H9 (cell line): ENCODE measurements at regions not wholly inside any gene's neighbourhood (a gene's known extent, or its start where the extent isn't known, plus 50 kb on each side); places are given as distances from the start of the nearest gene placed in this dataset.

Experiments
- DNase-seq: peaks from one replicate; pipeline ENCODE4 v3.0.0-alpha.2; 2017
- H2AFZ ChIP-seq: one replicate; pipeline ENCODE4 v1.6.1; 2013; ENCODE audit warnings: mild to moderate bottlenecking, low read length, control low read depth, moderate library complexity
- H2AK5ac ChIP-seq: 2 replicates; pipeline ENCODE4 v1.6.1; 2013; ENCODE audit warnings: low read length, control low read depth, mixed read lengths; ENCODE audit not compliant: insufficient read length
- H2BK120ac ChIP-seq: one replicate; pipeline ENCODE4 v1.6.1; 2013; ENCODE audit warnings: low read depth, mild to moderate bottlenecking, low read length, control low read depth, inconsistent platforms; ENCODE audit not compliant: poor library complexity, severe bottlenecking
- H2BK12ac ChIP-seq: 2 replicates; pipeline ENCODE4 v1.6.1; 2013; ENCODE audit warnings: low read length, control low read depth, mixed read lengths, low read depth; ENCODE audit not compliant: insufficient read length
- H2BK15ac ChIP-seq: 2 replicates; pipeline ENCODE4 v1.6.1; 2013; ENCODE audit warnings: low read depth, low read length, control low read depth
- H2BK20ac ChIP-seq: one replicate; pipeline ENCODE4 v1.6.1; 2013; ENCODE audit warnings: low read depth, mild to moderate bottlenecking, low read length, control low read depth, inconsistent platforms; ENCODE audit not compliant: poor library complexity, severe bottlenecking
- H2BK5ac ChIP-seq: 2 replicates; pipeline ENCODE4 v1.6.1; 2013; ENCODE audit warnings: low read length, control low read depth, mixed read lengths; ENCODE audit not compliant: insufficient read length
- H3K14ac ChIP-seq: 2 replicates; pipeline ENCODE4 v1.6.1; 2013; ENCODE audit warnings: low read length, control low read depth; ENCODE audit not compliant: insufficient read depth
- H3K18ac ChIP-seq: 2 replicates; pipeline ENCODE4 v1.6.1; 2013; ENCODE audit warnings: low read depth, mild to moderate bottlenecking, mixed read lengths, low read length, control low read depth; ENCODE audit not compliant: insufficient read length
- H3K23ac ChIP-seq: 2 replicates; pipeline ENCODE4 v1.6.1; 2013; ENCODE audit warnings: low read length, control low read depth, mixed read lengths, low read depth; ENCODE audit not compliant: insufficient read length
- H3K23me2 ChIP-seq: 2 replicates; pipeline ENCODE4 v1.6.1; 2013; ENCODE audit warnings: low read depth, mild to moderate bottlenecking, mixed read lengths, low read length, control low read depth; ENCODE audit not compliant: insufficient read length, poor library complexity, severe bottlenecking
- H3K27ac ChIP-seq: 2 replicates; pipeline ENCODE4 v1.5.1; 2013; ENCODE audit warnings: low read length, control low read depth, mixed read lengths, low read depth; ENCODE audit not compliant: insufficient read length
- H3K27me3 ChIP-seq: 2 replicates; pipeline ENCODE4 v1.6.1; 2013; ENCODE audit warnings: low read length, control low read depth, inconsistent platforms; ENCODE audit not compliant: insufficient read depth
- H3K4ac ChIP-seq: 2 replicates; pipeline ENCODE4 v1.6.1; 2013; ENCODE audit warnings: low read depth, mild to moderate bottlenecking, control low read depth, inconsistent platforms, low read length, moderate library complexity
- H3K4me1 ChIP-seq: 2 replicates; pipeline ENCODE4 v1.6.1; 2013; ENCODE audit warnings: low read length, control low read depth, inconsistent platforms; ENCODE audit not compliant: insufficient read depth
- H3K4me2 ChIP-seq: 2 replicates; pipeline ENCODE4 v1.6.1; 2013; ENCODE audit warnings: low read length, control low read depth, mixed read lengths; ENCODE audit not compliant: insufficient read length, insufficient read depth
- H3K56ac ChIP-seq: 2 replicates; pipeline ENCODE4 v1.6.1; 2013; ENCODE audit warnings: low read depth, mild to moderate bottlenecking, mixed read lengths, low read length, control low read depth; ENCODE audit not compliant: insufficient read length
- H3K79me1 ChIP-seq: 2 replicates; pipeline ENCODE4 v1.6.1; 2013; ENCODE audit warnings: low read depth, mild to moderate bottlenecking, moderate library complexity, low read length, control low read depth, inconsistent platforms; ENCODE audit not compliant: insufficient read depth, poor library complexity, severe bottlenecking
- H3K79me2 ChIP-seq: 2 replicates; pipeline ENCODE4 v1.6.1; 2013; ENCODE audit warnings: low read length, control low read depth, inconsistent platforms; ENCODE audit not compliant: insufficient read depth
- H3K9ac ChIP-seq: 2 replicates; pipeline ENCODE4 v1.6.1; 2013; ENCODE audit warnings: low read length, control low read depth, mixed read lengths; ENCODE audit not compliant: insufficient read length; ENCODE audit errors: extremely low read depth
- H3K9me3 ChIP-seq: one replicate; pipeline ENCODE4 v1.6.1; 2013; ENCODE audit warnings: low read depth, low read length, inconsistent platforms; ENCODE audit not compliant: control insufficient read depth
- H3T11ph ChIP-seq: one replicate; pipeline ENCODE4 v1.6.1; 2013; ENCODE audit warnings: mild to moderate bottlenecking, low read length, control low read depth, inconsistent platforms
- H4K20me1 ChIP-seq: one replicate; pipeline ENCODE4 v1.6.1; 2013; ENCODE audit not compliant: control insufficient read depth, insufficient read length, insufficient read depth
- H4K5ac ChIP-seq: 2 replicates; pipeline ENCODE4 v1.6.1; 2013; ENCODE audit warnings: low read depth, mild to moderate bottlenecking, mixed read lengths, low read length, control low read depth; ENCODE audit not compliant: insufficient read length
- H4K8ac ChIP-seq: replicated peaks from 2 replicates; pipeline ENCODE4 v1.6.1; 2013; ENCODE audit warnings: low read length, control low read depth, mixed read lengths, low read depth; ENCODE audit not compliant: insufficient read length
- H4K91ac ChIP-seq: 2 replicates; pipeline ENCODE4 v1.6.1; 2013; ENCODE audit warnings: low read depth, mild to moderate bottlenecking, moderate library complexity, mixed read lengths, low read length, control low read depth; ENCODE audit not compliant: insufficient read length
- H3K27ac Mint-ChIP-seq, 3 experiments: 2 replicates in 2 of 3; 3 replicates in 1 of 3; pipeline ENCODE4 v1.8.0; 2020 to 2021; ENCODE audit warnings: mixed read lengths in 3 of 3, mild to moderate bottlenecking in 1 of 3, moderate library complexity in 1 of 3
- H3K27me3 Mint-ChIP-seq: 2 replicates; pipeline ENCODE4 v1.8.0; 2021; ENCODE audit warnings: low read depth, mild to moderate bottlenecking, moderate library complexity, mixed read lengths
- H3K36me3 Mint-ChIP-seq, 3 experiments: 2 replicates in 2 of 3; 3 replicates in 1 of 3; pipeline ENCODE4 v1.8.0; 2020 to 2021; ENCODE audit warnings: low read depth in 3 of 3, mixed read lengths in 3 of 3; ENCODE audit not compliant: insufficient read depth in 1 of 3
- H3K4me1 Mint-ChIP-seq, 2 experiments: 2 replicates each; pipeline ENCODE4 v1.8.0; 2020; ENCODE audit warnings: mixed read lengths in 2 of 2
- H3K4me3 Mint-ChIP-seq, 2 experiments: 2 replicates in 1 of 2; 3 replicates in 1 of 2; pipeline ENCODE4 v1.8.0; 2020 to 2021; ENCODE audit warnings: mild to moderate bottlenecking in 2 of 2, mixed read lengths in 2 of 2, moderate library complexity in 1 of 2
- H3K9me3 Mint-ChIP-seq, 2 experiments: 2 replicates in 1 of 2; 3 replicates in 1 of 2; pipeline ENCODE4 v1.8.0; 2020; ENCODE audit warnings: mild to moderate bottlenecking in 2 of 2, mixed read lengths in 2 of 2, moderate library complexity in 1 of 2
- WGBS: extraction: QIAGEN DNeasy Blood & Tissue Kit; methylation state at CpG from one replicate; pipeline ENCODE4 v1.1.7; 2013; ENCODE audit warnings: missing lambda C conversion rate, low lambda C conversion rate, mixed read lengths; ENCODE audit not compliant: insufficient read length; ENCODE audit errors: extremely low coverage; 5-methylcytosine and 5-hydroxymethylcytosine counted together
- TF ChIP-seq, protein P1 (sequence below): fragments of 200-600 bp; sonication (generic); conservative IDR thresholded peaks from 3 replicates; pipeline ENCODE4 v1.8.0; 2021; ENCODE audit warnings: antibody characterized with exemption, mild to moderate bottlenecking

- H3K4me2 ChIP-seq: no peak overlapping the region
- no peak overlapping the region for H3T11ph ChIP-seq
- H3K4me3 Mint-ChIP-seq: no peak overlapping the region
- H3K79me2 ChIP-seq: no peaks in the 10 kb centered on the region
- H3K27ac Mint-ChIP-seq: no peak overlapping the region
- DNase-seq: no peak
- no peak overlapping the region for H3K9ac ChIP-seq
- H2BK120ac ChIP-seq: no peak overlapping the region
- TF ChIP-seq, protein P1, sequence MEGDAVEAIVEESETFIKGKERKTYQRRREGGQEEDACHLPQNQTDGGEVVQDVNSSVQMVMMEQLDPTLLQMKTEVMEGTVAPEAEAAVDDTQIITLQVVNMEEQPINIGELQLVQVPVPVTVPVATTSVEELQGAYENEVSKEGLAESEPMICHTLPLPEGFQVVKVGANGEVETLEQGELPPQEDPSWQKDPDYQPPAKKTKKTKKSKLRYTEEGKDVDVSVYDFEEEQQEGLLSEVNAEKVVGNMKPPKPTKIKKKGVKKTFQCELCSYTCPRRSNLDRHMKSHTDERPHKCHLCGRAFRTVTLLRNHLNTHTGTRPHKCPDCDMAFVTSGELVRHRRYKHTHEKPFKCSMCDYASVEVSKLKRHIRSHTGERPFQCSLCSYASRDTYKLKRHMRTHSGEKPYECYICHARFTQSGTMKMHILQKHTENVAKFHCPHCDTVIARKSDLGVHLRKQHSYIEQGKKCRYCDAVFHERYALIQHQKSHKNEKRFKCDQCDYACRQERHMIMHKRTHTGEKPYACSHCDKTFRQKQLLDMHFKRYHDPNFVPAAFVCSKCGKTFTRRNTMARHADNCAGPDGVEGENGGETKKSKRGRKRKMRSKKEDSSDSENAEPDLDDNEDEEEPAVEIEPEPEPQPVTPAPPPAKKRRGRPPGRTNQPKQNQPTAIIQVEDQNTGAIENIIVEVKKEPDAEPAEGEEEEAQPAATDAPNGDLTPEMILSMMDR: no peak
- no peak overlapping the region for H3K18ac ChIP-seq
- H4K91ac ChIP-seq: no peak overlapping the region
- no peak overlapping the region for H2BK12ac ChIP-seq
- no peak overlapping the region for H4K5ac ChIP-seq
- WGBS: no CpG with 5 or more reads among the region's 4 CpGs
- no peaks in the 10 kb centered on the region for H3K9me3 ChIP-seq
- no peak overlapping the region for H3K4ac ChIP-seq
- no peak overlapping the region for H3K56ac ChIP-seq
- H3K23ac ChIP-seq: no peak overlapping the region
- H3K27ac ChIP-seq: no peak overlapping the region
- H2AFZ ChIP-seq: no peak overlapping the region
- no peak overlapping the region for H3K14ac ChIP-seq
- no peaks in the 10 kb centered on the region for H3K23me2 ChIP-seq
- no peak overlapping the region for H2AK5ac ChIP-seq
- H2BK5ac ChIP-seq: no peak overlapping the region
- peaks cover 0 to 4% of the 10 kb centered on the region in 2 experiments; a peak in 1 of 4 replicates for H3K4me1 Mint-ChIP-seq
- H4K20me1 ChIP-seq: no peaks in the 10 kb centered on the region
- no peaks in the 10 kb centered on the region for H3K4me1 ChIP-seq
- H3K27me3 Mint-ChIP-seq: no peaks in the 10 kb centered on the region
- no peaks in the 10 kb centered on the region for H3K9me3 Mint-ChIP-seq
- H3K36me3 Mint-ChIP-seq: no peaks in the 10 kb centered on the region
- H2BK15ac ChIP-seq: no peak overlapping the region
- no peaks in the 10 kb centered on the region for H3K79me1 ChIP-seq
- no peaks in the 10 kb centered on the region for H3K27me3 ChIP-seq
- H2BK20ac ChIP-seq: no peak overlapping the region
- H4K8ac ChIP-seq: no peak overlapping the region
These were observed 54.8 kb upstream of the SGK1 start for GRCh38 chr6:134372603-134373281.
